ENCODE measurements at regions not wholly inside any gene's neighbourhood (a gene's known extent, or its start where the extent isn't known, plus 50 kb on each side); places are given as distances from the start of the nearest gene placed in this dataset.

DNA sequence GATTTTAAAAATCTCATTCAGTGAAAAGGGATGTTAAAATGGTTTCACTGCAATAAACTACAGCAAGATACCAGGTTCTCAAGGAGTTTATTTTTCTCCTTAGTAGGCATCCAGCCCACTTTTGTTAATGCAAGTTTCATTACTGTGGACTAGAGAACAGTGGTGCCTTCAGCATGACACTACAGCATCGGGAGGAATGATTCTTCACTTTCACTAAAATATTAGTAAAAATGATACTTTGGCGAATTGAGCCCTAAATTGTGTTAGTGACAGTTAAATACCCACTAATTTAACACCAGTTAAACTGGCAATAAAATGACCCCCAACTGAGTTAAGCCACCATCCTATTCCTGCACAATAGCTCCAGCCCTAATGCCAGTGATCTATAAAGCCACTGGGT lies 152.2 kb upstream of the MPDZ start:
- dilution Hi-C loops (cut with MboI; ENCODE audit: extremely low pct_ligation_motif_present, low sequenced_read_pairs), result no loop called here
- Histone ChIP-seq H3K27ac (ENCODE audit: control insufficient read depth, insufficient read depth, low read length) (no peak overlapping the region), H3K79me2 (ENCODE audit: control insufficient read depth, insufficient read depth, low read length) (no peaks in the 10 kb centered on the region), H3K4me1 (ENCODE audit: control insufficient read depth, extremely low read depth, insufficient read depth, low read length) (peaks cover 7% of the 10 kb centered on the region), H3K36me3 (ENCODE audit: control insufficient read depth in 2 of 2, extremely low read depth in 1 of 2, insufficient read depth in 2 of 2, low read length in 2 of 2) (no peaks in the 10 kb centered on the region), H2AFZ (ENCODE audit: control insufficient read depth, low read length) (no peak overlapping the region), H3K9ac (ENCODE audit: control insufficient read depth, extremely low read depth, insufficient read depth, low read length) (no peak overlapping the region), H3K4me2 (ENCODE audit: control insufficient read depth, extremely low read depth, insufficient read depth, low read depth, low read length) (no peak overlapping the region), H3K9me3 (ENCODE audit: control insufficient read depth, low read depth, low read length) (no peaks in the 10 kb centered on the region), H4K20me1 (ENCODE audit: control insufficient read depth, extremely low read depth, insufficient read depth, low read length) (no peaks in the 10 kb centered on the region), H3K9me1 (ENCODE audit: control insufficient read depth, extremely low read depth, insufficient read depth, low read length) (no peaks in the 10 kb centered on the region), H3K27me3 (ENCODE audit: control insufficient read depth, extremely low read depth, insufficient read depth, low read length) (no peaks in the 10 kb centered on the region), H3K4me3 (ENCODE audit: control insufficient read depth in 2 of 3, extremely low read depth in 1 of 3, insufficient read depth in 2 of 3, low read depth in 1 of 3, low read length in 3 of 3) (no peak overlapping the region)
- TF ChIP-seq, protein P1, sequence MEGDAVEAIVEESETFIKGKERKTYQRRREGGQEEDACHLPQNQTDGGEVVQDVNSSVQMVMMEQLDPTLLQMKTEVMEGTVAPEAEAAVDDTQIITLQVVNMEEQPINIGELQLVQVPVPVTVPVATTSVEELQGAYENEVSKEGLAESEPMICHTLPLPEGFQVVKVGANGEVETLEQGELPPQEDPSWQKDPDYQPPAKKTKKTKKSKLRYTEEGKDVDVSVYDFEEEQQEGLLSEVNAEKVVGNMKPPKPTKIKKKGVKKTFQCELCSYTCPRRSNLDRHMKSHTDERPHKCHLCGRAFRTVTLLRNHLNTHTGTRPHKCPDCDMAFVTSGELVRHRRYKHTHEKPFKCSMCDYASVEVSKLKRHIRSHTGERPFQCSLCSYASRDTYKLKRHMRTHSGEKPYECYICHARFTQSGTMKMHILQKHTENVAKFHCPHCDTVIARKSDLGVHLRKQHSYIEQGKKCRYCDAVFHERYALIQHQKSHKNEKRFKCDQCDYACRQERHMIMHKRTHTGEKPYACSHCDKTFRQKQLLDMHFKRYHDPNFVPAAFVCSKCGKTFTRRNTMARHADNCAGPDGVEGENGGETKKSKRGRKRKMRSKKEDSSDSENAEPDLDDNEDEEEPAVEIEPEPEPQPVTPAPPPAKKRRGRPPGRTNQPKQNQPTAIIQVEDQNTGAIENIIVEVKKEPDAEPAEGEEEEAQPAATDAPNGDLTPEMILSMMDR (optimal IDR thresholded peaks at IDR 0.05 in 1 of 3, IDR thresholded peaks at IDR 0.05 in 1 of 3, conservative IDR thresholded peaks at IDR 0.05 in 1 of 3; ENCODE audit: extremely low read depth in 1 of 3, insufficient read depth in 2 of 3, low read length in 3 of 3), result no peak
- DNase-seq (ENCODE audit: low read depth, low spot score) (no peak), FAIRE-seq (no peak)

DNA sequence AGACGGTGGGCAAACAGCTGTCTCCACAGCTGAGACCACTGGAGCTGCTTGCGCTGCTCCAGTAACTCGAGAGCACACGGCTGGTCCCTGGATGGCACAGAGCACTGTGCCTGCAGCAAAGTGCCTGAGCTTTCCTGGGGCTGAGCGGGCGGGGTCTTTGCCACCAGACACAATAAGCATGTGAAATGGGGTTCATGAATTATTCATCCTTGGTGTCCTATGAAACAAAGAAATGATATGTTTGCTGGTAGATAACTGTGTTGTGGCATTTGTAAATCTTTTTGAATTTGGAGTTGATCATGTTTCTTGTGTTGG lies 151.7 kb upstream of the MPDZ start:
- Histone ChIP-seq H3K27me3 (ENCODE audit: control insufficient read depth, extremely low read depth, insufficient read depth, low read length) (no peaks in the 10 kb centered on the region), H3K4me1 (ENCODE audit: control insufficient read depth, extremely low read depth, insufficient read depth, low read length) (peaks cover 7% of the 10 kb centered on the region), H4K20me1 (ENCODE audit: control insufficient read depth, extremely low read depth, insufficient read depth, low read length) (no peaks in the 10 kb centered on the region), H3K36me3 (ENCODE audit: control insufficient read depth in 2 of 2, extremely low read depth in 1 of 2, insufficient read depth in 2 of 2, low read length in 2 of 2) (no peaks in the 10 kb centered on the region), H3K9me1 (ENCODE audit: control insufficient read depth, extremely low read depth, insufficient read depth, low read length) (no peaks in the 10 kb centered on the region), H3K9me3 (ENCODE audit: control insufficient read depth, low read depth, low read length) (no peaks in the 10 kb centered on the region), H3K27ac (ENCODE audit: control insufficient read depth, insufficient read depth, low read length) (no peak overlapping the region), H3K79me2 (ENCODE audit: control insufficient read depth, insufficient read depth, low read length) (no peaks in the 10 kb centered on the region), H3K4me2 (ENCODE audit: control insufficient read depth, extremely low read depth, insufficient read depth, low read depth, low read length) (no peak overlapping the region), H3K4me3 (ENCODE audit: control insufficient read depth in 2 of 3, extremely low read depth in 1 of 3, insufficient read depth in 2 of 3, low read depth in 1 of 3, low read length in 3 of 3) (no peak overlapping the region), H2AFZ (ENCODE audit: control insufficient read depth, low read length) (no peak overlapping the region), H3K9ac (ENCODE audit: control insufficient read depth, extremely low read depth, insufficient read depth, low read length) (no peak overlapping the region)
- TF ChIP-seq EZH2 (IDR thresholded peaks at IDR 0.05; ENCODE audit: low read length), result no peak
- TF ChIP-seq, protein P1 (optimal IDR thresholded peaks at IDR 0.05 in 1 of 3, IDR thresholded peaks at IDR 0.05 in 1 of 3, conservative IDR thresholded peaks at IDR 0.05 in 1 of 3; ENCODE audit: extremely low read depth in 1 of 3, insufficient read depth in 2 of 3, low read length in 3 of 3), result no peak
- dilution Hi-C loops (cut with MboI; ENCODE audit: extremely low pct_ligation_motif_present, low sequenced_read_pairs), result no loop called here
- DNase-seq (ENCODE audit: low read depth, low spot score), result no peak
- FAIRE-seq, result no peak

All from keratinocyte (primary cell).